ENCODE measurements at regions not wholly inside any gene's neighbourhood (a gene's known extent, or its start where the extent isn't known, plus 50 kb on each side); places are given as distances from the start of the nearest gene placed in this dataset.
"Not testable (repeated sequence)": the region's sequence is repeated elsewhere in the genome, so short reads cannot be mapped to it uniquely, and the experiment has no call there.

GRCh38 chr2:7567116-7567515 lies 649.9 kb downstream of the RNF144A start:
- intact Hi-C loops (cut with micrococcal nuclease); H4K20me1 ChIP-seq (replicated peaks; ENCODE audit: control insufficient read depth, insufficient read depth, low read length); H3K36me3 ChIP-seq (ENCODE audit: control insufficient read depth, insufficient read depth, low read length); H2AFZ ChIP-seq (ENCODE audit: low read depth, low read length); H3K27ac ChIP-seq (ENCODE audit: extremely low read depth, low read depth, low read length); H3K4me2 ChIP-seq (ENCODE audit: insufficient read depth, low read length); DNase-seq (ENCODE audit: extremely low read depth in 1 of 4, low spot score in 3 of 4); H3K27me3 ChIP-seq (ENCODE audit: control insufficient read depth in 2 of 2, insufficient read depth in 2 of 2, low read length in 2 of 2); H3K9me3 ChIP-seq (replicated peaks; ENCODE audit: control insufficient read depth, insufficient read depth, low read depth, low read length); CTCF ChIA-PET (ENCODE audit: low intra/inter-chr PET ratio); POLR2A ChIA-PET; H3K4me3 ChIP-seq; FAIRE-seq; ATAC-seq; H3K9ac ChIP-seq (ENCODE audit: insufficient read depth in 1 of 2, low read depth in 2 of 2, low read length in 2 of 2); BruUV-seq (replicated peaks); H3K79me2 ChIP-seq (ENCODE audit: control insufficient read depth, insufficient read depth, low read length); in situ Hi-C loops (cut with MboI); H3K9me1 ChIP-seq (ENCODE audit: control insufficient read depth, insufficient read depth, low read length); H3K4me1 ChIP-seq (replicated peaks in 1 of 2; ENCODE audit: control insufficient read depth in 2 of 2, insufficient read depth in 2 of 2, low read length in 2 of 2): not testable (repeated sequence)
- WGBS (ENCODE audit: insufficient coverage, low coverage, missing lambda C conversion rate) = 0% methylated on average over 2 of the region's 2 CpGs

GRCh38 chr2:7567646-7568045 lies 650.4 kb downstream of the RNF144A start:
- no peaks in the 10 kb centered on the region for H3K9me1 ChIP-seq (ENCODE audit: control insufficient read depth, insufficient read depth, low read length)
- intact Hi-C loops (cut with micrococcal nuclease) (no loop called here), in situ Hi-C loops (cut with MboI) (no loop called here)
- DNase-seq (ENCODE audit: extremely low read depth in 1 of 4, low spot score in 3 of 4) (no peak), FAIRE-seq (no peak), ATAC-seq (no peak)
- POLR2A ChIA-PET = no interaction called here
- no peaks in the 10 kb centered on the region for H4K20me1 ChIP-seq (replicated peaks; ENCODE audit: control insufficient read depth, insufficient read depth, low read length)
- no peak overlapping the region for H3K4me3 ChIP-seq
- no peak overlapping the region for H3K27ac ChIP-seq (ENCODE audit: extremely low read depth, low read depth, low read length)
- no peaks in the 10 kb centered on the region for H3K27me3 ChIP-seq (ENCODE audit: control insufficient read depth in 2 of 2, insufficient read depth in 2 of 2, low read length in 2 of 2)
- no peaks in the 10 kb centered on the region for H3K36me3 ChIP-seq (ENCODE audit: control insufficient read depth, insufficient read depth, low read length)
- no peaks in the 10 kb centered on the region for H3K4me1 ChIP-seq (replicated peaks in 1 of 2; ENCODE audit: control insufficient read depth in 2 of 2, insufficient read depth in 2 of 2, low read length in 2 of 2)
- 0% methylated on average over 4 of the region's 4 CpGs for WGBS (ENCODE audit: insufficient coverage, low coverage, missing lambda C conversion rate)
- no peak overlapping the region for H2AFZ ChIP-seq (ENCODE audit: low read depth, low read length)
- CTCF ChIA-PET (ENCODE audit: low intra/inter-chr PET ratio) = no interaction called here
- no peak overlapping the region for H3K4me2 ChIP-seq (ENCODE audit: insufficient read depth, low read length)
- no peaks in the 10 kb centered on the region for H3K9me3 ChIP-seq (replicated peaks; ENCODE audit: control insufficient read depth, insufficient read depth, low read depth, low read length)
- no TSS peak for BruUV-seq (replicated peaks)
- TF ChIP-seq RBM39 (optimal IDR thresholded peaks at IDR 0.05; ENCODE audit: low read depth, low read length) (no peak), EP400 (IDR thresholded peaks at IDR 0.05) (no peak), ZNF354B (CRISPR knock-in tag; IDR thresholded peaks at IDR 0.05) (no peak), U2AF1 (optimal IDR thresholded peaks at IDR 0.05; ENCODE audit: low read depth, low read length) (no peak), CBFB (CRISPR knock-in tag; IDR thresholded peaks at IDR 0.05) (no peak), HCFC1 (IDR thresholded peaks at IDR 0.05; ENCODE audit: low read depth, low read length) (no peak), TBL1XR1 (IDR thresholded peaks at IDR 0.05; ENCODE audit: low read length in 2 of 2) (no peak), PRDM10 (IDR thresholded peaks at IDR 0.05; ENCODE audit: partially characterized antibody) (no peak), ZNF282 (CRISPR knock-in tag; IDR thresholded peaks at IDR 0.05) (no peak), RUNX1 (IDR thresholded peaks at IDR 0.05; ENCODE audit: low read depth) (no peak), MIER1 (IDR thresholded peaks at IDR 0.05; ENCODE audit: low read depth) (no peak)
- no peak overlapping the region for H3K9ac ChIP-seq (ENCODE audit: insufficient read depth in 1 of 2, low read depth in 2 of 2, low read length in 2 of 2)
- no peaks in the 10 kb centered on the region for H3K79me2 ChIP-seq (ENCODE audit: control insufficient read depth, insufficient read depth, low read length)

Data from K562 (cell line).